ENCODE measurements at regions not wholly inside any gene's neighbourhood (a gene's known extent, or its start where the extent isn't known, plus 50 kb on each side); places are given as distances from the start of the nearest gene placed in this dataset.

- Histone ChIP-seq H3K4me1 (ENCODE audit: insufficient read depth, low read length, severe bottlenecking) (no peaks in the 10 kb centered on the region), H3K4me3 (ENCODE audit: low read depth, low read length, poor library complexity, severe bottlenecking) (no peak overlapping the region), H3K36me3 (ENCODE audit: insufficient read depth, low read length) (no peaks in the 10 kb centered on the region), H3K27me3 (ENCODE audit: insufficient read depth, low read length) (no peaks in the 10 kb centered on the region), H3K9me2 (ENCODE audit: low read depth, low read length) (no peaks in the 10 kb centered on the region), H2AFZ (ENCODE audit: low read length) (no peak overlapping the region), H3K4me2 (ENCODE audit: low read length) (no peak overlapping the region), H3K9ac (ENCODE audit: low read length) (no peak overlapping the region), H3K79me2 (ENCODE audit: insufficient read depth, low read length) (no peaks in the 10 kb centered on the region), H3K9me3 (ENCODE audit: low read length) (no peaks in the 10 kb centered on the region), H4K20me1 (ENCODE audit: insufficient read depth, low read length) (no peaks in the 10 kb centered on the region), H3K27ac (ENCODE audit: low read depth, low read length, poor library complexity, severe bottlenecking) (no peak overlapping the region), H3F3A (ENCODE audit: insufficient read depth, low read length) (no peaks in the 10 kb centered on the region)
- TF ChIP-seq EZH2 (IDR thresholded peaks at IDR 0.05; ENCODE audit: borderline replicate concordance, low read length) (no peak), CTCF (IDR thresholded peaks at IDR 0.05; ENCODE audit: low read length) (no peak)
These were observed 221.9 kb downstream of the TLR4 start for GRCh38 chr9:117926031-117926658.

- Histone ChIP-seq H3K9me2 (ENCODE audit: low read depth, low read length) (no peaks in the 10 kb centered on the region), H3K27me3 (ENCODE audit: insufficient read depth, low read length) (no peaks in the 10 kb centered on the region), H2AFZ (ENCODE audit: low read length) (no peak overlapping the region), H3K4me3 (ENCODE audit: low read depth, low read length, poor library complexity, severe bottlenecking) (no peak overlapping the region), H3K9ac (ENCODE audit: low read length) (no peak overlapping the region), H3K79me2 (ENCODE audit: insufficient read depth, low read length) (no peaks in the 10 kb centered on the region), H4K20me1 (ENCODE audit: insufficient read depth, low read length) (no peaks in the 10 kb centered on the region), H3K9me3 (ENCODE audit: low read length) (no peaks in the 10 kb centered on the region), H3K4me1 (ENCODE audit: insufficient read depth, low read length, severe bottlenecking) (no peaks in the 10 kb centered on the region), H3K36me3 (ENCODE audit: insufficient read depth, low read length) (no peaks in the 10 kb centered on the region), H3K27ac (ENCODE audit: low read depth, low read length, poor library complexity, severe bottlenecking) (no peak overlapping the region), H3K4me2 (ENCODE audit: low read length) (no peak overlapping the region), H3F3A (ENCODE audit: insufficient read depth, low read length) (no peaks in the 10 kb centered on the region)
- TF ChIP-seq EZH2 (IDR thresholded peaks at IDR 0.05; ENCODE audit: borderline replicate concordance, low read length), result no peak
- no peak; the same call in 1 of the 2 replicates for TF ChIP-seq CTCF (IDR thresholded peaks at IDR 0.05; ENCODE audit: low read length)
These were observed 223.2 kb downstream of the TLR4 start for GRCh38 chr9:117927354-117927753.

- Histone ChIP-seq H3K27ac (ENCODE audit: low read depth, low read length, poor library complexity, severe bottlenecking) (no peak overlapping the region), H3K4me3 (ENCODE audit: low read depth, low read length, poor library complexity, severe bottlenecking) (no peak overlapping the region), H3F3A (ENCODE audit: insufficient read depth, low read length) (no peaks in the 10 kb centered on the region), H3K9me3 (ENCODE audit: low read length) (no peaks in the 10 kb centered on the region), H3K4me2 (ENCODE audit: low read length) (no peak overlapping the region), H3K36me3 (ENCODE audit: insufficient read depth, low read length) (no peaks in the 10 kb centered on the region), H3K9me2 (ENCODE audit: low read depth, low read length) (no peaks in the 10 kb centered on the region), H2AFZ (ENCODE audit: low read length) (no peak overlapping the region), H3K79me2 (ENCODE audit: insufficient read depth, low read length) (no peaks in the 10 kb centered on the region), H3K4me1 (ENCODE audit: insufficient read depth, low read length, severe bottlenecking) (no peaks in the 10 kb centered on the region), H3K9ac (ENCODE audit: low read length) (no peak overlapping the region), H3K27me3 (ENCODE audit: insufficient read depth, low read length) (no peaks in the 10 kb centered on the region; the same call in 1 of the 2 replicates), H4K20me1 (ENCODE audit: insufficient read depth, low read length) (no peaks in the 10 kb centered on the region)
- TF ChIP-seq EZH2 (IDR thresholded peaks at IDR 0.05; ENCODE audit: borderline replicate concordance, low read length), result no peak
- TF ChIP-seq CTCF (IDR thresholded peaks at IDR 0.05; ENCODE audit: low read length), result no peak
These were observed 225.7 kb downstream of the TLR4 start for GRCh38 chr9:117929868-117930267.

All from OCI-LY1 (cell line).